Suprapubic skin (tissue), 4 donors: ENCODE measurements at regions not wholly inside any gene's neighbourhood (a gene's known extent, or its start where the extent isn't known, plus 50 kb on each side); places are given as distances from the start of the nearest gene placed in this dataset.

ENCODE experiments used
- DNase-seq, 2 donors: peaks; one replicate each; pipeline ENCODE4 v3.0.0-alpha.2; 2019; ENCODE audit warnings: low spot score in 2 of 2
- H3K27ac ChIP-seq: fragments of 200-600 bp; sonication (generic); one replicate; pipeline ENCODE4 v1.5.1; 2019
- H3K27me3 ChIP-seq: fragments of 200-600 bp; sonication (generic); one replicate; pipeline ENCODE4 v1.5.1; 2019
- H3K36me3 ChIP-seq: fragments of 200-600 bp; sonication (generic); one replicate; pipeline ENCODE4 v1.5.1; 2019
- H3K4me1 ChIP-seq: fragments of 200-600 bp; sonication (generic); one replicate; pipeline ENCODE4 v1.5.1; 2019
- H3K4me3 ChIP-seq: fragments of 200-600 bp; sonication (generic); one replicate; pipeline ENCODE4 v1.5.1; 2019; ENCODE audit warnings: mild to moderate bottlenecking
- H3K9me3 ChIP-seq: fragments of 200-600 bp; sonication (generic); one replicate; pipeline ENCODE4 v1.5.1; 2019
- CTCF ChIP-seq, 2 donors: fragments of 200-600 bp in 1 of 2; fragments of 450-650 bp in 1 of 2; sonication (generic) in 1 of 2; IDR thresholded peaks; one replicate each; pipeline ENCODE4 v1.5.1; 2016 to 2019; ENCODE audit warnings: antibody characterized with exemption in 2 of 2, mild to moderate bottlenecking in 1 of 2, moderate library complexity in 1 of 2
- EP300 ChIP-seq: sonication (generic); formaldehyde crosslinking; IDR thresholded peaks from one replicate; pipeline ENCODE4 v1.6.1; 2017; ENCODE audit warnings: antibody characterized with exemption
- POLR2A ChIP-seq, 2 donors: fragments of 450-650 bp; IDR thresholded peaks; one replicate each; pipeline ENCODE4 v1.6.1; 2017; ENCODE audit warnings: antibody characterized with exemption in 2 of 2, mild to moderate bottlenecking in 2 of 2, moderate library complexity in 2 of 2
- POLR2AphosphoS5 ChIP-seq, 3 donors: sonication (generic); formaldehyde crosslinking; IDR thresholded peaks; one replicate each; pipeline ENCODE4 v1.6.1; 2017; ENCODE audit warnings: antibody characterized with exemption in 3 of 3
- WGBS: methylation state at CpG from one replicate; pipeline ENCODE4 v1.1.5; 2018; 5-methylcytosine and 5-hydroxymethylcytosine counted together

GRCh38 chr7:18425838-18426445 lies 69.6 kb upstream of the HDAC9 start:
- no peaks in the 10 kb centered on the region for H3K4me1 ChIP-seq
- no peak overlapping the region for H3K27ac ChIP-seq
- H3K36me3 ChIP-seq, result no peaks in the 10 kb centered on the region
- TF ChIP-seq POLR2AphosphoS5 (IDR thresholded peaks at IDR 0.05) (no peak), CTCF (IDR thresholded peaks at IDR 0.05) (no peak), POLR2A (IDR thresholded peaks at IDR 0.05) (no peak), EP300 (no peak)
- no peaks in the 10 kb centered on the region for H3K27me3 ChIP-seq
- no peak overlapping the region for H3K4me3 ChIP-seq
- no peaks in the 10 kb centered on the region for H3K9me3 ChIP-seq
- 80% methylated on average over 5 of the region's 5 CpGs for WGBS
- no peak for DNase-seq

DNA sequence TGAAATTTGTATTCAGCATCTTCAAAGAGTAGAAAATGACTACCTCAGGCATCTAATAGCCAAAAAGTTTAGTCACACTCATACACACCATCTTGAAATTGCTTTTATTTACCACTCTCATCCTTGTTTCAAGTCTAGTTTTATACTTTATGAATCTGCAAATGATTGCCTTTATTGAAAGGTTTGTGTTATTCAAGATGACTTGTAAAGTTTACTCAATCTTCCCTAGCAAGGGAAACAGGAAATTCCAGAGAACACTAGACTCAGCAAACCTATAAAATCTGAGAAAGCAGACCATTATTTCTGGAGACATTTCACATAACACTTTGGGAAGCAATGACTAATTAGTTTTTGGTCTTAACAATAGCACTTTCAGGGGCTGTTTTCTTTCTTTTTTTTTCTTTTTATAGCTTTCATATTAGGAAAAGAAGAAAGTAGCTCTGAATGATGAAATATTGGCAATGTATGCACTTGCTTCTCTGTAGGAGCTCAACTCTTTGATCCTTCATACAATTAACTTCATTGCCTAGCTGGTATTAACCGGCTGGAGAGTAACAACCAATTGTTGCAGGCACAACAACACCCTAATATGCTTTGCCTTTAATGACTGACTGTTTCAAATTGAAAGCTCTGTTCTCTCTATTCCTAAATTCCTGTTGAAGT lies 68.9 kb upstream of the HDAC9 start:
- Histone ChIP-seq H3K27ac (no peak overlapping the region), H3K4me1 (no peaks in the 10 kb centered on the region), H3K36me3 (no peaks in the 10 kb centered on the region), H3K4me3 (no peak overlapping the region), H3K27me3 (no peaks in the 10 kb centered on the region), H3K9me3 (no peaks in the 10 kb centered on the region)
- 65% methylated on average over 1 of the region's 1 CpG for WGBS
- TF ChIP-seq CTCF (IDR thresholded peaks at IDR 0.05) (no peak), POLR2AphosphoS5 (IDR thresholded peaks at IDR 0.05) (no peak), POLR2A (IDR thresholded peaks at IDR 0.05) (no peak), EP300 (no peak)
- DNase-seq, result no peak

DNA sequence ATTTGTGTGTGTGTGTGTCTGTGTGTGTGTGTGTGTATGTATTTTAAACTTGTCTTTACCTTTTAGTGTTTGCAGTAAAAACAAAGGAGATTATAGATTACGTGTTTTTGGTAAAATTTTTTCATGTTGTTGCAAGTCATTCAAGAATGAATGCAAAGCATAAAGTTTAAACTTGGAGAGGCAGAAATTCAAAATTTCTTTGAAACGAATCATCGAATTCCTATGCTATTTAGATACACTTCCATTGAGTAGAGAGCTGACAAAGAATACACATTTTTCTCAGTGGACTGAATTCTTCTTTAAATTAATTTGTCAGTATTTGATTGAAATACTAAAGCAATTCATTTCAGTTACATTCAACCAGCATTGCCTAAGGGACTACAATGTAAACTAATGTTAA lies 66.0 kb upstream of the HDAC9 start:
- Histone ChIP-seq H3K27me3 (no peaks in the 10 kb centered on the region), H3K36me3 (no peaks in the 10 kb centered on the region), H3K9me3 (no peaks in the 10 kb centered on the region), H3K4me1 (no peaks in the 10 kb centered on the region), H3K4me3 (no peak overlapping the region), H3K27ac (no peak overlapping the region)
- DNase-seq, result no peak
- 67% methylated on average over 3 of the region's 3 CpGs for WGBS
- no peak for TF ChIP-seq POLR2A (IDR thresholded peaks at IDR 0.05)
- no peak for TF ChIP-seq EP300
- no peak for TF ChIP-seq POLR2AphosphoS5 (IDR thresholded peaks at IDR 0.05)
- no peak for TF ChIP-seq CTCF (IDR thresholded peaks at IDR 0.05)

GRCh38 chr7:18430810-18431209 lies 64.7 kb upstream of the HDAC9 start:
- no peak overlapping the region for H3K4me3 ChIP-seq

More at GRCh38 chr7:18430810-18431209, 64.7 kb upstream of the HDAC9 start:
- Histone ChIP-seq H3K36me3 (no peaks in the 10 kb centered on the region), H3K9me3 (no peaks in the 10 kb centered on the region), H3K27me3 (no peaks in the 10 kb centered on the region), H3K4me1 (no peaks in the 10 kb centered on the region), H3K27ac (no peak overlapping the region)
- WGBS, result 97% methylated on average over 2 of the region's 2 CpGs
- TF ChIP-seq CTCF (IDR thresholded peaks at IDR 0.05), result no peak
- TF ChIP-seq POLR2AphosphoS5 (IDR thresholded peaks at IDR 0.05), result no peak
- no peak for TF ChIP-seq POLR2A (IDR thresholded peaks at IDR 0.05)
- no peak for TF ChIP-seq EP300
- no peak for DNase-seq
